Fibroblast of skin of scalp (primary cell): ENCODE measurements at regions not wholly inside any gene's neighbourhood (a gene's known extent, or its start where the extent isn't known, plus 50 kb on each side); places are given as distances from the start of the nearest gene placed in this dataset.

Experiments
- DNase-seq: peaks from one replicate; pipeline ENCODE4 v3.0.0-alpha.2; 2013

GRCh38 chr22:49583886-49584505 is 243.7 kb downstream of the BRD1 start:
- no peak for DNase-seq

- no peak for DNase-seq
These were observed 244.3 kb downstream of the BRD1 start for GRCh38 chr22:49583341-49583740.

- DNase-seq, result no peak
These were observed 245.0 kb downstream of the BRD1 start for GRCh38 chr22:49582678-49583077.

GRCh38 chr22:49582181-49582580 is 245.5 kb downstream of the BRD1 start:
- no peak for DNase-seq

DNA sequence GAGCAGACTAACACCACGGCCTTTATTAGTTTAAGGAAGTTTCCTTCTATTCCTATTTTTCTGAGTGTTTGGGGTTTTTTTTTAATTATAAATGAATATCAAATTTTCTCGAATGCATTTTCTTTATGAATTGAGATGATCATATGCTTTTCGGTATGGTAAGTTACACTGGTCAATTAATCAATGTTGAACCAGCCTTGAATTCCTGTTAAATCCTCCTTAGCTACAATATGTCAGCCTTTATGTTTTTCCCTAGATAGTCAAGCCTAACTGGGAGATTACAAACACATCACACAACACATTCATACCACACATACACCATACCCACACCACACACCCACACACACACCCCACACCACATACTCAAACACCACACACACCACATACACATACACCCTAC is 247.6 kb downstream of the BRD1 start:
- no peak for DNase-seq

GRCh38 chr22:49577168-49578060 is 250.3 kb downstream of the BRD1 start:
- DNase-seq, result no peak

GRCh38 chr22:49576241-49577141 is 251.2 kb downstream of the BRD1 start:
- DNase-seq, result no peak

- no peak for DNase-seq
These were observed 252.0 kb downstream of the BRD1 start for GRCh38 chr22:49575703-49576081.

- DNase-seq, result no peak
These were observed 252.6 kb downstream of the BRD1 start for GRCh38 chr22:49574881-49575702.

GRCh38 chr22:49574205-49574880 is 253.3 kb downstream of the BRD1 start:
- DNase-seq, result no peak

DNA sequence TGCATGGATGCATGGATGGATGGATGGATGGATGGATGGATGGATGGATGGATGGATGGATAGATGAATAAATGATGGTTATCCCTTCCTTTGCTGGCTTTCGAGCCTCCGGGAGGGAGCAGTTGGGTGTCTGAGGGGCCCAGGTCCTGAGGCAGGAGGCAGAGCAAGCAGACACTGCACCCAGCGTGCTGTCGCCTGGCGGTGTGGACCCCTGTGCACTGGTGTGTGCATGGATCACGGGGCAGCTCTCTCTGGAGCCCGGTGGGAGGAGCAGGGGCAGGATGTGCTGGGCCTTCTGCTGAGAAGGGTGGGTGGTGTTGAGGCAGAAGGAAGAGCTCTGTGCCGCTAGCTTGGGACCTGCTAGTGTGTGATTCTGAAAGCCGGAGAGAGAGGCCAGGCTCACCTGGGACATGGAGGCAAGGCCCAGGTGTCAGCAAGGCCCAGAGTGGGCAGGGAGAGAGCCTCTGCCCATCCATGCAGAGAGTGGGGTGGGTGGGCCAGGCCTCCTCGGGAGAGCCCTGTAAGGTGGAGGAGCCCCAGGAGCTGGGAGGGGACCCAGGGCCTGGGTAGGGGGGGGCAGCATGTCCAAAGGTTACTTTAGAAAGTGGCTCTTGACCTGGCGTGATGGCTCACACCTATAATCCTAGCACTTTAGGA is 254.4 kb downstream of the BRD1 start:
- DNase-seq, result no peak

- no peak for DNase-seq
These were observed 256.3 kb downstream of the BRD1 start for GRCh38 chr22:49571326-49571725.

GRCh38 chr22:49570032-49570848 is 257.4 kb downstream of the BRD1 start:
- DNase-seq, result no peak

DNA sequence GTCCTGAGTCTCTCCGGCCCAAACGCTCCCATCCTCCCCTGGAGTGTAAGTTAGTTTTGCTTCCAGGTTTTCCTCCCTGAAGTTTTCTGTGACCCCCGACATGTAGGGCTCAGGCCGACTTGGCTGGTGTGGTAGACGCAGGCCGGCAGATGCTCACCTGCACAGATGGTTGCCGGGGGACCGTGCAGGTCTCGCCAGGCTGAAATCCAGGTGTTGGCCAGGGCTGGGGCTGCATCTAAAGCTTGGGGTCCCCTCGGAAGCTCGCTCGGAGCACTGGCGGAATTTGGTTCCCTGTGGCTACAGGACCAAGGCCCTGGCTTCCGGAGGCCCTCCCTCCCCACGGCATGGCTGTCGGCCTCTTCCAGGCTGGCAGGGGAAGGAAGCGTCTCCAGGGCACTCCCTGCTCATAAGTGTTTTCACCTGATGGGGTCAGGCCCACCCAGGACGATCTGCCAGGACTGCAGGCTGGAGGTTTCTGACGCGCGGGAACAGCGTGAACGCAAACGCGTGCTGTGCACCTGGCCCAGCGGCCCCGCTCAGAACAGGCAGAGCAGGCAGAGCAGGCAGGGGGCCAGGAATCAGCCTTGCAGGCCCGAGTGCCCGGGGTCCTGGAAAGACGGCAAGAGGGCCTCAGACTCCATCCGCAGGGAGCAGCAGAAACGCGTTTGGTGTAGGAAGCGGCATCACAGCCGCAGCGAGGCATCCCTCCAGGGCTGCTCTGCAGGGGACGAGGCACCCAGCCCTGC is 258.2 kb downstream of the BRD1 start:
- DNase-seq, result no peak

DNA sequence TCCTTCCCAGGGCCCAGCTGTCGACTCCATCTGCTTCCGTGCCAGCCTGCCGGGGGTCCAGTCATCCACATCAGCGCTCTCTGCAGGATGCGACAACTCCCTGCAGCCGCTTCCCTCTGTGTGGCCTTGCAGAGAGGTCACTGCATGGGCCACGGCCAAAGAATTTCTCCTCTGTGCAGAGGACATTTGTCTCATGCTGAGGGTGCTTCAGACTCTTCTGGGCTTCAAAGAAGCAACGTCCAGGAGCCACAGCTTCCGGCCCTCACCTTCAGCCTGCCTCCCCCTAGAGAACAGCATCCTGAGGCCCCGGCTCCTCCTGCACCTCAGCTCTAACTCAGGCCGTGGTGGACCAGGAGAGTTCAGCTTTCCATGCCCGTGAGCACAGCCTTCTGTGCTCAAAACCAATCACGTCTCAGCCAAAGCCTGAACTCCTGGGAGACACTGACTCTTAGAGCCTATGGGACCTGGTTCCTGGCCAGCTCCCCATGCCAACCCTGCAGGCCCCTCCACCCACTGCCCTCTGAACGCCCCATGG is 258.9 kb downstream of the BRD1 start:
- DNase-seq, result no peak

DNA sequence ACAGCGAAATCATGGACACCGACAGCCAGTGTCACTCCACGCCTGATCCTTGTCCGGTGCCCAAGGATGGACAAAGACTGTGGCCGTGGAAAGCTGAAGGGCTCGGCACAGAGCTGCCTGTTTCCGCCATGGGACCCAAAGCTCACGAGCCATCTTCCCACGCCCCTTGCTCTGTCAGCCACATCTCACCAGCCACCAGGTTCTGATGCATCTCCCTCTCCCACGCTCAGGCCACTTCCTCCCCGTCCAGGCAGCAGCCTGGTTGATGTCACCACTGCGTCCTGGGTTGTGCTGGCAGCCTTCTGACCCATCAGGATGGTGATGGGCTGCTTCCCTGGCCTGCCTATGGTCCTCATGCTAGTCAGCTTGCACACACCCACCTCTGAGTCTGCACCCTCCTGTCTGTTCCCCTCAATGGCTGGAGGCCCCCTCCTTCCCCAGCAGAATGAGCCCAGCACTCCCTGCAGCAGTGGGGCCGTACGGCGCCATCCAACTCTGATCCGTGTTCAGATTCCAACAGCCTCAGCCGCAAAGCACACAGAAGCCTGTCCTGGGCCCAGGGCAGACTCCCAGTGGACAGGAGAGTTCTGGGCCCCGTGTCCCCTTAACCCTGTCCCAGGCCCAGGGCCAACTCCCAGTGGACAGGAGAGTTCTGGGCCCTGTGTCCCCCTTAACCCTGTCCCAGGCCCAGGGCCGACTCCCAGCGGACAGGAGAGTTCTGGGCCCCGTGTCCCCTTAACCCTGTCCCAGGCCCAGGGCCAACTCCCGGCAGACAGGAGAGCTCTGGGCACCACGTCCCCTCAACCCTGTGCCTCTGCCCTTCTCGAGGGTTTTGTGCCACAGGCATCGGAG is 259.5 kb downstream of the BRD1 start:
- DNase-seq, result no peak

DNA sequence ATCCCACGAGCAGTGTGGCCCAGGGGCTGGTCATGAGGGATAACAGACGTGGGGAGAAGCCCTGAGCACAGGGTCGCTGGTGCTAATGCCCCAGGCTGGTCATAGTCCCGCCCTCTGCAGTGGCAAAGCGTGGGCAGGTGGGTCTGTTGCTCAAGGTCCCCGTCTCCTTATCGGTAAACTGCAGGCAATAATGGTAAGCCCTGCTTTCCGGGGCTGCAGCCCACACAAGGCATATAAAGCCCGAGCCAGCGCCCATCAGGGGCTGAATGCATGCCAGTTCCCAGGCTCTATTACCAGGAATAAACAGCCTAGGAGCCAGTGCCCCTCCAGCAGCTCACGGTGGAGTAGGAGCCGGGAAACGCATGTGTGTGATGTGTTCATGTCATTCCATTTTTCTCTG is 261.0 kb downstream of the BRD1 start:
- DNase-seq, result no peak

DNA sequence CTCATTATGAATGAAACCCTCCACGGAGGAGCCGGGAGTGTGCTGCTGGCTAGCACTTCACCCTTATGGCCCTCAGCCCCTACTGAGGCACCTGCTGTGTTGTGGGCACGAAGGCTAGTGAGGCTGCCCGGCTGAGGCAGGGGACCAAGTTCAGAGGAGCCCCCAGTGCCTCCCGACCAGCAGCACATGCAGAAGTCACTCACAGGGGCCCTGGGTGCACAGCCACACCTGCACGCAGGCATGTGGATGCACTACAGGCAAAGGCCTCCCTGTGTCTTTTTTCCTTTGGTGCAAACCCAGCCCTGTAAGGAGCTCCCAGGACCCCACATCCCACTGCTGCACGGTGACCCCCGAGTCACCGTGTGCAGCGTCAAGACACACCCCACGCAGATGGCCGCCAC is 261.5 kb downstream of the BRD1 start:
- DNase-seq, result no peak
